Activated T-cell treated with anti-CD3 and anti-CD28 coated beads, Interleukin-2, amount 50 U/mL, for 72 hours (primary cell): ENCODE measurements at regions not wholly inside any gene's neighbourhood (a gene's known extent, or its start where the extent isn't known, plus 50 kb on each side); places are given as distances from the start of the nearest gene placed in this dataset.

ENCODE experiments used
- ATAC-seq, 2 donors: fragments of 150-1000 bp; cut with Tn5 transposase; replicated peaks in 1 of 2; 2 replicates each; pipeline ENCODE4 v1.10.0; 2021; ENCODE audit warnings: moderate library complexity in 2 of 2, mild to moderate bottlenecking in 1 of 2
- DNase-seq, 2 donors: peaks; one replicate each; pipeline ENCODE4 v3.0.0; 2021 to 2022; ENCODE audit warnings: mixed read lengths in 1 of 2
- H3K27ac Mint-ChIP-seq: one replicate; pipeline ENCODE4 v1.8.0; 2022; ENCODE audit warnings: mild to moderate bottlenecking, moderate library complexity, mixed read lengths
- H3K27me3 Mint-ChIP-seq: one replicate; pipeline ENCODE4 v1.8.0; 2022; ENCODE audit warnings: low read depth, mixed read lengths
- H3K36me3 Mint-ChIP-seq, 2 donors: one replicate each; pipeline ENCODE4 v1.8.0; 2022; ENCODE audit warnings: mixed read lengths in 2 of 2, mild to moderate bottlenecking in 1 of 2; ENCODE audit not compliant: insufficient read depth in 2 of 2
- H3K4me1 Mint-ChIP-seq: one replicate; pipeline ENCODE4 v1.8.0; 2022; ENCODE audit warnings: low read depth, mixed read lengths
- H3K4me3 Mint-ChIP-seq, 2 donors: one replicate each; pipeline ENCODE4 v1.8.0; 2022; ENCODE audit warnings: mild to moderate bottlenecking in 2 of 2, mixed read lengths in 2 of 2, moderate library complexity in 2 of 2
- H3K9me3 Mint-ChIP-seq, 2 donors: one replicate each; pipeline ENCODE4 v1.8.0; 2022; ENCODE audit warnings: mixed read lengths in 2 of 2

DNA sequence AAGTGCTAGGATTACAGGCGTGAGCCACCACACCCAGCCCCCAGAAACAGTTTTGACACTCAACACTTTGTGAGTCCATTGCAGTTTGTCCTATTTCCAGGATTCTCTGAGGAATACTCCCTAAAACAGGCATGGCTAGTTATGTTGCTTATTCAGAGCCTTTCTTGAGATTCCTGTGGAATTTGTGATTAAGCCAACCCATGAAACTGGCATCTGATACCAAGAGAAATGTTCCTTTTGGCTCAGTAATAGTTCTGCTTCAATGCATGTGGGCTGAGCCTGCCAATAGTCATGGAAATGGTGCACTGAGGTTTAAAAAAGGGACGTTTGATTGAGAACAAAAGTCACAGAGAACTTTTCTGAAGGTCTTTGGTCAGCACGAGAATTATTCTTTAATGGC is 241.7 kb downstream of the PPP1R2C start:
- Mint-ChIP-seq H3K27me3 (no peaks in the 10 kb centered on the region), H3K27ac (no peak overlapping the region), H3K36me3 (no peaks in the 10 kb centered on the region), H3K9me3 (no peaks in the 10 kb centered on the region), H3K4me1 (no peaks in the 10 kb centered on the region), H3K4me3 (no peak overlapping the region)
- ATAC-seq (no peak), DNase-seq (no peak)

DNA sequence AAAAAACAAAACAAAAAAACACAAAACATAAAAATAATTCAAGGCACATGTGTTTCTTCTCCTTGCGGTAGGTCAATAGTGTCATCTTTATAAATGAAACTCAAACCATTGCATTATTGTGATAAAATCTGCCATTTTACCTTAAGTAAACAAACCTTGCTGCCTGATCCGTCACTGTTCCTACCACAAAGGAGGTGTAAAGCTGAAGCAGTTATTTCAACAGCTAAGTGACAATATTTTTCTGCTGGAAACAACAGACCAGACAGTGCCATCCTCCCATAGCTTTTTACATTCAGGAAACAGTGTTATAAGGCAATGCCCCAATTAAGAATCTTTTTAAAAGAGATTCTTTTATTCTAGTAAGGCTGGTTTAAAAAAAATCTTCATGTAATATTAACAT is 242.7 kb downstream of the PPP1R2C start:
- Mint-ChIP-seq H3K36me3 (no peaks in the 10 kb centered on the region), H3K4me1 (no peaks in the 10 kb centered on the region), H3K4me3 (no peak overlapping the region), H3K9me3 (no peaks in the 10 kb centered on the region), H3K27ac (no peak overlapping the region), H3K27me3 (no peaks in the 10 kb centered on the region)
- DNase-seq (no peak), ATAC-seq (no peak)

DNA sequence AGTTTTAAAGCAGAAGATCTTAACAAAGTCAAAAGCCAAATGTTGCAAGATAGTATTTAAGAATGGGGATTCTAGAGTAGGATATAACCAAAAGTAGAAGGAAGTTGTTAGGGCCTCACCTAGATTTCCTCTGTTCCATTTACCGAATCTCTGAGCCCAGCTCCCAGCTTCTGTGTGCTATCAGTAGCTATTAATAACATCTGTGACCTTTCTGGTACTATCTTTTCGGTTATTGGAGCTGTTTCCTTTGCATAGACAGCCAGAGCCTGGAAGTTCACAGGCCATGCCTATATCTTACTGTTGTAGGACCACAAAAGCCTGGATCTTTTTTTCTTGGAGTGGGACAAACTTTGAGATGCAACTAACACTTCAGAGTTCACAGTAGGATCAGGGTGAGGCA is 244.2 kb downstream of the PPP1R2C start:
- Mint-ChIP-seq H3K27ac (no peak overlapping the region), H3K4me3 (no peak overlapping the region), H3K4me1 (no peaks in the 10 kb centered on the region), H3K27me3 (no peaks in the 10 kb centered on the region), H3K9me3 (peaks cover 0 to 2% of the 10 kb centered on the region in 2 donors), H3K36me3 (peaks cover 0 to 2% of the 10 kb centered on the region in 2 donors)
- no peak for DNase-seq
- no peak for ATAC-seq

DNA sequence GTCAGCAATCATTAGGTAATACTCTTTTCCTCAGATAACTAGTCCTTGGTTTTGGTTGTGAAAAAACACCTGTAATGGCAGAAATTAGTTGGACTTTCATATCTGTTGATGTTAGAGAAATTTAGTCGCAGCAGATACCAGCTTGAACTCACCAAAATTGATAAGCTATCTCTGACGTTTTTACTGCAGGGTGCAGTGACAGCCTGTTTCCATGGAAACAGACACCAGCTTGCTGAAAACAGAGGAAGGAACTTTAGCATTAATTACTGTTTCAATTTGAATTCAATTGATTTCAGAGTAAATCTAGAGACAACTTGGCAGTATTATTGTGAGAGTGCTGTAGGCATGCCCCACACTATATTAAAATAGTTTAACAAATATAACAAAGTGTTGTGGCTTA is 246.5 kb downstream of the PPP1R2C start:
- no peak for DNase-seq
- peaks cover 0 to 2% of the 10 kb centered on the region in 2 donors for H3K9me3 Mint-ChIP-seq
- H3K27ac Mint-ChIP-seq, result no peak overlapping the region

DNA sequence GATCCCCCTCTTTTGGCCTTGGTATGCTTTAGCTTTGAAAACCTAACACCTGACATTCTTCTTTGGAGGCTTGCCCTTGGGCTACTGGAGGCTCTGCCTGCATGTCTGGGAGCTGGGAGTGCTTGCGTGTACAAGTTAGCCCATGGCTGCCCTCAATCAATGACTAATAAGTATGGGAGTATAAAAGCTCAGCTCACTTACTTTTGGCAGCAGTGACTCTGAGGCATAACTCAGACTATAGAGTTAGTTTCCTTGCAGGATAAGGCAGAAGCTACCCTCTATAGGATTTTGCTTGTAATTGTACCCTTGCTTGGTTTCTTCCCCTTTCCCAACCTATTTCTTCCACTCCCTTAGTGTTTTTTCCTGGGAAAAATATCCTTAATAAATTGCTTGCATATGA is 247.9 kb downstream of the PPP1R2C start:
- peaks cover 0 to 2% of the 10 kb centered on the region in 2 donors for H3K9me3 Mint-ChIP-seq
- DNase-seq, result no peak
- no peak overlapping the region for H3K4me3 Mint-ChIP-seq
- ATAC-seq, result no peak
- H3K36me3 Mint-ChIP-seq, result peaks cover 0 to 4% of the 10 kb centered on the region in 2 donors
- H3K27me3 Mint-ChIP-seq, result no peaks in the 10 kb centered on the region
- no peaks in the 10 kb centered on the region for H3K4me1 Mint-ChIP-seq
- H3K27ac Mint-ChIP-seq, result no peak overlapping the region

More for the DNA sequence above, 246.5 kb downstream of the PPP1R2C start:
- no peak overlapping the region for H3K4me3 Mint-ChIP-seq
- no peak for ATAC-seq
- no peaks in the 10 kb centered on the region for H3K27me3 Mint-ChIP-seq
- H3K4me1 Mint-ChIP-seq, result no peaks in the 10 kb centered on the region
- peaks cover 0 to 4% of the 10 kb centered on the region in 2 donors for H3K36me3 Mint-ChIP-seq

DNA sequence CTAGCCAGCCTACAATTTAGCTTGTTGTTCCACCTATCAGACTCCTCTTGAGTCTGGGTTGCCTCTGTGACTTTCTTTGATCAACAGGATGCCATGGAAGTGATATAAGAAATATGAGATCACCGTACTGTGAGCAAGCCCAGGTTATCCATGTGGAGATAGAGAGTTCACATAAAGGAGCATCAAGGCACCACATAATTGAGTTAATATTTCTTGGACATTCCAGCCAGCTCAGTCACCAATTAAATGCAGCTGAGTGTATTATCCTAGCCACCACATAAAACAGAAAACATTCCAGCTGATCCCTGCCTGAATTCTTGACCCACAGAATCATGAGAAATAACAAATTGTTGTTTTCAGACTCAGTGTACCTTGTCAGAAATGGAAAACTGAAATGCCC is 253.6 kb downstream of the PPP1R2C start:
- peaks cover 0 to 2% of the 10 kb centered on the region in 2 donors for H3K9me3 Mint-ChIP-seq
- DNase-seq (no peak), ATAC-seq (no peak)
- H3K27me3 Mint-ChIP-seq, result no peaks in the 10 kb centered on the region
- H3K4me3 Mint-ChIP-seq, result no peak overlapping the region
- H3K27ac Mint-ChIP-seq, result no peak overlapping the region
- no peaks in the 10 kb centered on the region for H3K4me1 Mint-ChIP-seq
- H3K36me3 Mint-ChIP-seq, result peaks cover 0 to 4% of the 10 kb centered on the region in 2 donors

DNA sequence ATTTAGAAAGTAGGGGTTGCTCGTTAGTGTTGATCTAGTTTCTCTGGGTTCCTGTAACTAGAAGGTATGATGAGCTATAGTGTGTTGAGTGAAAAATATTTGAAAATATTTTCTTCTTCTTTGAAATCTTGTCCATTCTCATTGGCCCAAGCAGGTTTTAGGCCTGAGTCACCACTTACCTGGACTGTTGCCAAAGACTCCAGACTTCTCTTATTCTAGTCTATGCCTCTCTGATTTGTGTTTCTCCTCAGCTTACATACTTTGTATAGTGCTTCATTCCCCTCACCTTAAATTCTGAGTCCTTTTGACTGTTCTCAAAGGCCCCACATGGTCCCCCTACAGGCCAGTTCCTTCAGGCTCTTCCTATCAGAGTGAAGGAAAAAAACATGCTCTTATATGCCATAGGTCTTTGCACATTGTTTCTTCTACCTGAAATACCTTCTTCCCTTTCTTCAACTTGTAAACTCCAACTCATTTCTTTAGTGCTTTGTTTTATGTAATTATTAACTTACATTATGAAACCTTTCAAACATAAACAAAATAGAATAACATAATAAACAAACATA is 258.2 kb downstream of the PPP1R2C start:
- no peak overlapping the region for H3K27ac Mint-ChIP-seq
- no peaks in the 10 kb centered on the region for H3K27me3 Mint-ChIP-seq
- no peak for DNase-seq
- H3K9me3 Mint-ChIP-seq, result no peaks in the 10 kb centered on the region
- H3K4me1 Mint-ChIP-seq, result no peaks in the 10 kb centered on the region
- no peak overlapping the region for H3K4me3 Mint-ChIP-seq
- H3K36me3 Mint-ChIP-seq, result no peaks in the 10 kb centered on the region
- no peak for ATAC-seq

DNA sequence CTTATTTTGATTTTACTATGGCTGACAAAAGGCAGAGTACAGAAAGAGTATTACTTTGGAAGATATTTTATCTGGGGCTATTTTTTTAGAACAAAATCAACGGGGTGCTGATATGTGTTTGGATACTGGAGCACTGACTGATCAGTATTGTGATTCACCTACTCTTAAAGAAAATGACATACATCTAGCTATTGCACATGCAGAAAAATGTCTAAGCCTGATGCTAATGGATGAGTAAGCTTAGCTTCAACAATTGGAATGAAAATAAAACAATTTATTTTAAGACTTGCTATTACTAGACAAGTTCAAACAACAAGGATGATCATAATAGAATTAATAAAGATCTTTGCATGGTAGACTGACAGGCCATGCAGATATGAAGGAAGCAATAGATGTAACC is 262.0 kb downstream of the PPP1R2C start:
- Mint-ChIP-seq H3K27me3 (no peaks in the 10 kb centered on the region), H3K36me3 (no peaks in the 10 kb centered on the region), H3K9me3 (peaks cover 1 to 2% of the 10 kb centered on the region in 2 donors), H3K4me3 (no peak overlapping the region), H3K4me1 (no peaks in the 10 kb centered on the region), H3K27ac (no peak overlapping the region)
- no peak for DNase-seq
- no peak for ATAC-seq

DNA sequence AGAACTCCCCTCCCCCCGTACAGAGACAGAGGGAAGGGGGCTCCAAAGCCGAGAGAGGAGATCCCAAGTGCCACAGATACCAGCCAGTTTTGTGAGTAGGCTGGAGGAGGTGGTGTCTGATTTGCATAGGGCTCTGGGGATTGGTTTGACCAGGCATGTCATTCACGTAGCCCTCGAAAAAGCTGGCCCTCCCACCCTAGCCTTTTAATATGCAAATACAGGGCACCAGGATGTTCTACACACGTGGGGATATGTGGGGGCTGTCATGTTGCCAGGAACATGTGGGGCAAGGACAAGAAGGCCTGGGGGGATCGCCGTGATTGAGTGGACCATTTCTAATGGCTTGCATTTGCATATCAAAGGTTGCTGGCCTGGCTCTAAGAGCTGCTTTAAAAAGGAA is 272.9 kb downstream of the PPP1R2C start:
- no peak overlapping the region for H3K4me3 Mint-ChIP-seq
- no peaks in the 10 kb centered on the region for H3K4me1 Mint-ChIP-seq
- ATAC-seq (no peak), DNase-seq (no peak)
- H3K9me3 Mint-ChIP-seq, result peaks cover 12 to 15% of the 10 kb centered on the region in 2 donors
- peaks cover 5 to 12% of the 10 kb centered on the region in 2 donors for H3K36me3 Mint-ChIP-seq
- no peak overlapping the region for H3K27ac Mint-ChIP-seq
- H3K27me3 Mint-ChIP-seq, result peaks cover 12% of the 10 kb centered on the region

DNA sequence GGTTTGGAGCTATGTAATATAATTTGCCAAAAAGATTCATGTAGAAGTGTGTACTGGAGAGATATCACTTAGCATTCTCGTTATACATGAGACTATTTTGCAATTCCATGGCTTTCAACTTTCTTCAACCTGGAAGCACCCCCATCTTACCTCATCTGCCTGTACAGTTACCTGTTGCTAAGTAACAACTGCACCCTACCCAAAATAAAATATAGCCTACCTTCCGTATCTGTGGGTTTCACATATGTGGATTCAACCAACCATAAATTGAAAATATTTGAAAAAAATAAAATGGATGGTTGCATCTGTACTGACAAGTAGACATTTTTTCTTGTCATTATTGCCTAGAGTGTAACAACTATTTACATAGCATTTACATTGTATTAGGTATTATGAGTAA is 278.3 kb downstream of the PPP1R2C start:
- Mint-ChIP-seq H3K27ac (no peak overlapping the region), H3K36me3 (no peaks in the 10 kb centered on the region), H3K4me1 (no peaks in the 10 kb centered on the region), H3K9me3 (peaks cover 0 to 2% of the 10 kb centered on the region in 2 donors), H3K27me3 (peaks cover 19% of the 10 kb centered on the region), H3K4me3 (no peak overlapping the region)
- no peak for ATAC-seq
- DNase-seq, result no peak

DNA sequence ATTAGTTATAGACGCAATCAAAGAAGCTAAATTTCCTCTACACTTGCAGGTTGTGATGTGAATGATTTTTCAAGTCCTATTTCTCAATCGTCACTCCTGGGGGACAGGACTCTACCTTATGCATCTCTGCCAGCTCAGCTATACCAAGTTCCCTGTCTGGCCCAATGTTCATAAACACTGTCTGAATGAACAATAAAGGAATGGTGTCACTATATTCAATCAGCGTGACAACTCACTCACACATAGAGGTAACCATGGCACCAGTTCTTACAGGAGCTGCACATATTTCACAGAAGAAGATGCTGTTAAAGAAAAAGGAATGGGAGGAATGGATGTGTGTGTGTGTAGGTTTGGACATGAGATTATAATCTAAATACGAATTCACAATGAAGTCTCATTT is 280.6 kb downstream of the PPP1R2C start:
- no peak for DNase-seq
- Mint-ChIP-seq H3K27ac (no peak overlapping the region), H3K4me1 (no peaks in the 10 kb centered on the region), H3K27me3 (peaks cover 14% of the 10 kb centered on the region), H3K4me3 (no peak overlapping the region), H3K36me3 (no peaks in the 10 kb centered on the region), H3K9me3 (peaks cover 0 to 2% of the 10 kb centered on the region in 2 donors)
- no peak for ATAC-seq

DNA sequence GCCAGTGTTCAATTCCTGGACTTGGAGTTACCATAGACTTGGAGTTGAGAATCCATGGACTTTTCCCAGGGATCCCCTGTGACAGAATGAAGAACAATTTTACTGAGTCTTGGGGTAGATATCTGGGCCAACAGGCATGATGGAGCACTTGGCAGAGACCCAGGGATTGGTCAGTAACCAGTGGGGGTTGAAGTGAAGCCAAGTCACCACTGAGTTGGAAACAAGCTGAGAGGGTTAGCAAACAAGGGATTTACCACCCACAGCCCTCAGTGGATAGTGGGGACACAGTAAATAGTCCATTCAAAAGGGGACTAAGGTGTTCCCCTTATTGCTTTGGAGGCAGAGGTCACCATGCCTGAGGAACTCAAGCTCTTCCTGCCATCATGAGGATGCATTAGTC is 281.7 kb downstream of the PPP1R2C start:
- H3K27me3 Mint-ChIP-seq, result peaks cover 7% of the 10 kb centered on the region
- H3K36me3 Mint-ChIP-seq, result no peaks in the 10 kb centered on the region
- ATAC-seq, result no peak
- no peak overlapping the region for H3K4me3 Mint-ChIP-seq
- H3K27ac Mint-ChIP-seq, result no peak overlapping the region
- peaks cover 0 to 2% of the 10 kb centered on the region in 2 donors for H3K9me3 Mint-ChIP-seq
- DNase-seq, result no peak
- H3K4me1 Mint-ChIP-seq, result no peaks in the 10 kb centered on the region

DNA sequence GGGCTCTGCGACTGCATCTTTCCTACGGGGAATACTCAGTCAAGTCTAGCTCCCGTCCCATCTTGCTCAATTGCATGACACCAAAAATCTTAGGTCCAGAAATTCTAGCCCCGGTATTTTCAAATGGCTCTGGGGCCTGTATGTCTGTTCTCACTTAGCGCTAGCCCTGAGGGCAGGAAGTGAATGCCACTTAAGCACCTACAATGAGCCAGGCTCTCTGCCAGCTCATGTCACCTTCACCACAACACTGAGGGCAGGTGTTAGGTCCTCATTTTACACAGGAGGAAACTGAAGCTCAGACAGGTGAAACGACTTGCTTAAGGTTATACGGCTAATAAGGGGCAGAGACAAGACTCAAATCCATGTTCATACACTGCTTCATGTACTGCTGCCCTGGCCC is 282.8 kb downstream of the PPP1R2C start:
- Mint-ChIP-seq H3K9me3 (peaks cover 0 to 2% of the 10 kb centered on the region in 2 donors), H3K27ac (no peak overlapping the region), H3K4me1 (no peaks in the 10 kb centered on the region), H3K27me3 (peaks cover 7% of the 10 kb centered on the region), H3K4me3 (no peak overlapping the region), H3K36me3 (no peaks in the 10 kb centered on the region)
- ATAC-seq (no peak), DNase-seq (no peak)

DNA sequence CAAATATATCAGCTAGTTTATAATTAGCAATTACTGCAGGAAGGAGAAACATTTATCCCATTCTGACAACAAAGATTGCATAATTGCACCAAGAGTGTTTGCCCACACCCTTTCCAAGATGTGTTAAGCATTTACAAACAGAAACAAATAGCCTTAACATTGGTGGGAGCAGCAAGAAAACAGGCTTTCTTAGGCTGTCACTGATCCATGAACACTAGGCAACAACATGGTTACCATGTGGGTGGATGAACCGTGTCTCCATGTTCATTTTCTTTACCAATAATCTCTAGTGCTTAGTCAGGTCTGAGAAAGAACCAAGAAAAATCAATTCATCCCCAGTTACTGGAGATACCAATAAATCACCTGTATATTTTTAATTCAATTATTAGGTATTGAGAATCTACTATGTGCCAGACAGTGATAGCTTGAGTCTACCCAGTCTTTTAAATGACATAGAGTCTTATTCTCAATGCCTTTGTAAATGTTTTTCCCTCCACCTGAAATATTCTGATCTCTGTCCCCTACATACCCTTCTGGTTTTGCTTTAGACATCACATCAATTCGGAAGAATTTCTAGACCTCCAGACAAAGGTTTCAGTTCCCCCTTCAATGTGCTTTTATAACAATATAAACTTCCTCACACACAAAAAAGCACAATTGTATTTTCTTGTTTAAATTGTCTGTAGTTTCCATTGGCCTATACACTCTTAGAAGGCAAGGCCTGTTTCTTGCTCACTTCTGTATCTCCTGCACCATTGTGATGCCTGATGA is 286.6 kb downstream of the PPP1R2C start:
- no peaks in the 10 kb centered on the region for H3K36me3 Mint-ChIP-seq
- no peaks in the 10 kb centered on the region for H3K9me3 Mint-ChIP-seq
- no peak overlapping the region for H3K27ac Mint-ChIP-seq
- no peak overlapping the region for H3K4me3 Mint-ChIP-seq
- no peak for ATAC-seq
- H3K4me1 Mint-ChIP-seq, result no peaks in the 10 kb centered on the region
- no peak for DNase-seq
- H3K27me3 Mint-ChIP-seq, result no peaks in the 10 kb centered on the region
